ENCODE measurements at regions not wholly inside any gene's neighbourhood (a gene's known extent, or its start where the extent isn't known, plus 50 kb on each side); places are given as distances from the start of the nearest gene placed in this dataset.

DNA sequence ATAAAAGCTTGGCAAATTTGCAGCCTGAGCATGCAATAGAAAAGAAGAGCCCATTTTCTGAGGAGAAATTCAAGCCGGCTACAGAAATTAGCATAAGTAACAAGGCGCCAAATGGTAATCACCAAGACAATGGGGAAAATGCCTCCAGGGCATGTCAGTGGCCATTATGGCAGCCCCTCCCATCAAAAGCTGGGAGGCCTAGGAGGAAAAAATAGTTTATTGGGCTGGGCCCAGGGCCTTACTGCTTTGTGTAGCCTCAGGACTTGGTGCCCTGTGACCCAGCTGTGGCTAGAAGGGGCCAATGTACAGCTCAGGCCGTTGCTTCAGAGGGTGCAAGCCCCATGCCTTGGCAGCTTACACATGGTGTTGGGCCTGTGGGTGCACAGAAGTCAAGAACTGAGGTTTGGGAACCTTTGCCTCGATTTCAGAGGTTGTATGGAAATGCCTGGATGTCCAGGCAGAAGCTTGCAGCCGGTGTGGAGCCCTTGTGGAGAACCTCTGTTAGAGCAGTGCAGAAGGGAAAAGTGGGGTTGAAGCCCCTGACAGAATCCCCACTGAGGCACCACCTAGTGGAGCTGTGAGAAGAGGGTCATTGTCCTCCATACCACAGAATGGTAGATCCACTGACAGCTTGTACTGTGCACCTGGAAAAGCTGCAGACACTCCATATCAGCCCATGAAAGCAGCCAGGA lies 328.5 kb upstream of the MAP3K7 start:
- no peak for TF ChIP-seq CTCF (IDR thresholded peaks at IDR 0.05)
- TF ChIP-seq POLR2A (IDR thresholded peaks at IDR 0.05) = no peak
